Endothelial cell of umbilical vein (primary cell): ENCODE measurements at regions not wholly inside any gene's neighbourhood (a gene's known extent, or its start where the extent isn't known, plus 50 kb on each side); places are given as distances from the start of the nearest gene placed in this dataset.

Source experiments
- BruUV-seq: library from RNA; stranded (reverse); fragments of 400-500 nt; replicated peaks from 2 replicates; lab custom pipeline; 2021; lab: Mats Ljungman, UMichigan
- CTCF ChIA-PET: fragments of 300-600, 350-600 bp; sonication (Branson Sonifier 250); formaldehyde crosslinking; loops from one replicate; lab custom pipeline; 2021; ENCODE audit warnings: antibody characterized with exemption, inconsistent platforms; lab: Charles Lee
- POLR2A ChIA-PET: fragments of 300-600, 350-600 bp; sonication (Branson Sonifier 250); formaldehyde crosslinking; loops from one replicate; lab custom pipeline; 2021; ENCODE audit warnings: antibody characterized with exemption, inconsistent platforms; lab: Charles Lee
- DNase-seq: peaks from one replicate; pipeline ENCODE4 v3.0.0-alpha.2; 2011; ENCODE audit warnings: low read depth, low spot score
- FAIRE-seq: peaks from 2 replicates; lab custom pipeline; 2011; peaks lifted over from hg19 to GRCh38; lab: Jason Lieb, UNC
- H2AFZ ChIP-seq: 2 replicates; pipeline ENCODE4 v1.6.0; 2012; ENCODE audit warnings: low read depth, low read length, control low read depth, inconsistent platforms
- H3K27ac ChIP-seq: 2 replicates; pipeline ENCODE4 v1.5.1; 2011; ENCODE audit warnings: low read depth, mild to moderate bottlenecking, control low read depth, low read length, moderate library complexity; ENCODE audit not compliant: insufficient read depth
- H3K27me3 ChIP-seq, 2 experiments: 2 replicates each; pipeline versions ENCODE4 v1.6.0 to v1.6.1; 2011; ENCODE audit warnings: low read length in 2 of 2, mixed read lengths in 1 of 2; ENCODE audit not compliant: control insufficient read depth in 2 of 2, insufficient read depth in 2 of 2
- H3K36me3 ChIP-seq, 2 experiments: 2 replicates in 1 of 2; 3 replicates in 1 of 2; pipeline ENCODE4 v1.5.1; 2011; ENCODE audit warnings: low read length in 2 of 2, mild to moderate bottlenecking in 1 of 2, moderate library complexity in 1 of 2; ENCODE audit not compliant: control insufficient read depth in 2 of 2, insufficient read depth in 2 of 2; ENCODE audit errors: extremely low read depth in 1 of 2
- H3K4me1 ChIP-seq: 3 replicates; pipeline ENCODE4 v1.5.1; 2011; ENCODE audit warnings: mild to moderate bottlenecking, low read length; ENCODE audit not compliant: control insufficient read depth, insufficient read depth; ENCODE audit errors: extremely low read depth
- H3K4me2 ChIP-seq: 2 replicates; pipeline ENCODE4 v1.6.1; 2011; ENCODE audit warnings: low read length, control low read depth, mixed read lengths; ENCODE audit not compliant: insufficient read depth
- H3K4me3 ChIP-seq, 3 experiments: fragments of 200-600 bp in 1 of 3; sonication (generic), shearing (Covaris generic) in 1 of 3; replicated peaks in 1 of 3; 2 replicates each; pipeline ENCODE4 v1.5.1; 2011 to 2016; ENCODE audit warnings: control low read depth in 3 of 3, low read length in 3 of 3, mild to moderate bottlenecking in 2 of 3, inconsistent platforms in 1 of 3, low read depth in 1 of 3, moderate library complexity in 1 of 3; ENCODE audit not compliant: insufficient read depth in 1 of 3
- H3K79me2 ChIP-seq: 2 replicates; pipeline ENCODE4 v1.6.0; 2012; ENCODE audit warnings: low read length, inconsistent platforms; ENCODE audit not compliant: control insufficient read depth, insufficient read depth
- H3K9ac ChIP-seq: replicated peaks from 2 replicates; pipeline ENCODE3; 2011; ENCODE audit warnings: low read length, control low read depth; ENCODE audit not compliant: insufficient read depth; ENCODE audit errors: extremely low read depth
- H3K9me1 ChIP-seq: replicated peaks from 3 replicates; pipeline ENCODE4 v1.6.0; 2011; ENCODE audit warnings: mild to moderate bottlenecking, low read length; ENCODE audit not compliant: control insufficient read depth, insufficient read depth; ENCODE audit errors: extremely low read depth
- H3K9me3 ChIP-seq: replicated peaks from 2 replicates; pipeline ENCODE4 v1.5.1; 2012; ENCODE audit warnings: low read length, inconsistent platforms; ENCODE audit not compliant: control insufficient read depth, insufficient read depth
- H4K20me1 ChIP-seq: replicated peaks from 2 replicates; pipeline ENCODE3; 2011; ENCODE audit warnings: mild to moderate bottlenecking, low read length; ENCODE audit not compliant: control insufficient read depth, insufficient read depth; ENCODE audit errors: extremely low read depth
- CTCF ChIP-seq, 2 donors: IDR thresholded peaks; 1 replicate in 1 of 2; 2 replicates in 1 of 2; pipeline ENCODE4 v1.5.1; 2011; ENCODE audit warnings: low read length in 2 of 2, mild to moderate bottlenecking in 2 of 2, moderate library complexity in 2 of 2, control low read depth in 1 of 2, inconsistent platforms in 1 of 2, low read depth in 1 of 2; ENCODE audit not compliant: insufficient read depth in 1 of 2; ENCODE audit errors: extremely low read depth in 1 of 2
- EZH2 ChIP-seq: IDR thresholded peaks from 2 replicates; pipeline ENCODE4 v1.6.1; 2012; ENCODE audit warnings: borderline replicate concordance, low read depth, mild to moderate bottlenecking, moderate library complexity, low read length, inconsistent platforms; ENCODE audit not compliant: severe bottlenecking
- FOS ChIP-seq: IDR thresholded peaks from 2 replicates; pipeline ENCODE4 v1.6.1; 2011; ENCODE audit warnings: mild to moderate bottlenecking, low read length, moderate library complexity, borderline replicate concordance; ENCODE audit not compliant: insufficient read depth
- GATA2 ChIP-seq: IDR thresholded peaks from 2 replicates; pipeline ENCODE4 v1.7.0; 2011; ENCODE audit warnings: low read depth, mild to moderate bottlenecking, moderate library complexity, mixed read lengths, low read length; ENCODE audit not compliant: insufficient read length, insufficient read depth
- JUN ChIP-seq: IDR thresholded peaks from 2 replicates; pipeline ENCODE4 v1.6.1; 2011; ENCODE audit warnings: borderline replicate concordance, low read depth; ENCODE audit not compliant: insufficient read length, insufficient read depth
- MAX ChIP-seq: IDR thresholded peaks from 2 replicates; pipeline ENCODE4 v1.6.1; 2011; ENCODE audit not compliant: insufficient read depth, insufficient read length
- MYC ChIP-seq: IDR thresholded peaks from one replicate; pipeline ENCODE4 v1.6.1; 2011; ENCODE audit warnings: mild to moderate bottlenecking, low read depth, low read length
- POLR2A ChIP-seq: IDR thresholded peaks from 2 replicates; pipeline ENCODE4 v1.6.1; 2012; ENCODE audit warnings: low read depth, mild to moderate bottlenecking, control low read depth, low read length
- POLR2AphosphoS5 ChIP-seq: IDR thresholded peaks from 2 replicates; pipeline ENCODE4 v1.6.1; 2012; ENCODE audit warnings: low read depth, mild to moderate bottlenecking, control low read depth, low read length, moderate library complexity; ENCODE audit not compliant: insufficient read depth
- dilution Hi-C: fragments of 300-500 bp; cut with MboI; formaldehyde crosslinking; loops from one replicate; pipeline ENCODE4 v1.15.0; 2019; ENCODE audit warnings: low sequenced_read_pairs; ENCODE audit not compliant: extremely low pct_ligation_motif_present
- intact Hi-C: fragments of 100-400 bp; cut with micrococcal nuclease; formaldehyde crosslinking; loops from one replicate; pipeline ENCODE4 v1.10.0; 2022

- dilution Hi-C loops, result no loop called here
- Histone ChIP-seq H2AFZ (no peak overlapping the region), H3K27ac (no peak overlapping the region), H3K4me3 (no peak overlapping the region), H3K9me3 (no peaks in the 10 kb centered on the region), H3K79me2 (no peaks in the 10 kb centered on the region), H4K20me1 (no peaks in the 10 kb centered on the region), H3K9ac (no peak overlapping the region), H3K36me3 (no peaks in the 10 kb centered on the region), H3K4me2 (no peak overlapping the region), H3K4me1 (no peaks in the 10 kb centered on the region), H3K27me3 (no peaks in the 10 kb centered on the region), H3K9me1 (no peaks in the 10 kb centered on the region)
- FAIRE-seq, result no peak
- CTCF ChIA-PET, result no interaction called here
- POLR2A ChIA-PET, result no interaction called here
- intact Hi-C loops, result no loop called here
- no TSS peak for BruUV-seq
- DNase-seq, result no peak
- TF ChIP-seq POLR2AphosphoS5 (no peak), POLR2A (no peak)
Measured at GRCh38 chr14:65920996-65921395, 508.5 kb downstream of the FUT8 start.

- no TSS peak for BruUV-seq
- no peak overlapping the region for H2AFZ ChIP-seq
- no peak overlapping the region for H3K4me2 ChIP-seq
- no peaks in the 10 kb centered on the region for H3K9me1 ChIP-seq
- intact Hi-C loops, result no loop called here
- H4K20me1 ChIP-seq, result no peaks in the 10 kb centered on the region
- no peak overlapping the region for H3K27ac ChIP-seq
- no peak overlapping the region for H3K4me3 ChIP-seq
- no peak for TF ChIP-seq FOS
- no peak for TF ChIP-seq CTCF (IDR thresholded peaks at IDR 0.05; ENCODE audit: extremely low read depth in 1 of 2, insufficient read depth in 1 of 2, low read depth in 1 of 2, low read length in 2 of 2)
- no peak for TF ChIP-seq EZH2
- TF ChIP-seq MAX, result no peak
- no peak for TF ChIP-seq POLR2A
- no peak for TF ChIP-seq JUN
- TF ChIP-seq MYC, result no peak
- TF ChIP-seq GATA2, result no peak
- TF ChIP-seq POLR2AphosphoS5, result no peak
- ChIA-PET CTCF (no interaction called here), POLR2A (no interaction called here)
- no peaks in the 10 kb centered on the region for H3K4me1 ChIP-seq
- DNase-seq, result no peak
- no peak for FAIRE-seq
- no peaks in the 10 kb centered on the region for H3K27me3 ChIP-seq
- H3K79me2 ChIP-seq, result no peaks in the 10 kb centered on the region
- dilution Hi-C loops, result no loop called here
- no peaks in the 10 kb centered on the region for H3K36me3 ChIP-seq
- H3K9ac ChIP-seq, result no peak overlapping the region
- H3K9me3 ChIP-seq, result no peaks in the 10 kb centered on the region
Measured at GRCh38 chr14:65922142-65922541, 509.6 kb downstream of the FUT8 start.
